ENCODE measurements at regions not wholly inside any gene's neighbourhood (a gene's known extent, or its start where the extent isn't known, plus 50 kb on each side); places are given as distances from the start of the nearest gene placed in this dataset.

DNA sequence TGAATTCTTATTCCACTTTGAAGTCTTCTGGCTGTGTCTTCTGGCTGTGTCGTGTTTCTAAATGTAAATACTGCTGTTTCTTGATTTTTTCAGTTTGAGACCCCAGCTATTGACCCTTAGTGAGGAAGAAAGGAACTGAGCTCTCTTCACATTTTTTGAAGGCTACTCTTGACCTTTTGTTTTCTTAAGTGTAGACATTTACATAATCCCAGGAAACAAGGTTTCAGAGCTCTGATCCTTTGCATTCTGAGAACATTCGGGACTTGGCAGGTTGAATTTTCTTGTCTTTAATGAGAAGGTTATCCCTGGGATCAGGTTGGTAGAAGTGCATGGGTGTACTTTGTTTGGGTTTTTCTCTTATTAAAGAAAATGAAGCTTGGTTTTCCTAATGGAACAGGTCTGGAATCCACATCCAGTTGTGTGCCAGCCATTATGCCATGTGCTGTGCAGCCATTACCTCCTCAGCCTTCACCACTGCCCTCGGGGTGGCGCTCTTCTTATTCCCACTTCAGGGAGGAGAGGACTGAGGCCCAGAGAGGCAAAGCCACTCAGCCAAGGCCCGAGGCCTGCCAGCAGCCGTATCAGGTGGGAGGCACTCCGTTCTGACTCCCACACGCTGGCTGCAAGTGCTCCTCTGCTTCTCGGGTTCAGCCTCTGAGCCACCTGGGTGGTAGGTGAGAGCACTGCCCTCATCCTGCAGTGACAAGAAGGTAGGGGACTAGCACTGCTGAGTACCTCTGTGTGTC is 120.9 kb downstream of the BEGAIN start:
- TF ChIP-seq SP1 (IDR thresholded peaks at IDR 0.05) (no peak), BHLHE40 (IDR thresholded peaks at IDR 0.05; ENCODE audit: borderline replicate concordance) (no peak), FOXM1 (IDR thresholded peaks at IDR 0.05; ENCODE audit: borderline replicate concordance) (no peak), LEF1 (IDR thresholded peaks at IDR 0.05; ENCODE audit: borderline replicate concordance) (no peak), TARDBP (IDR thresholded peaks at IDR 0.05) (no peak), FOXA1 (IDR thresholded peaks at IDR 0.05) (no peak), FOXK2 (IDR thresholded peaks at IDR 0.05) (no peak), ARNT (IDR thresholded peaks at IDR 0.05) (no peak), CTBP1 (IDR thresholded peaks at IDR 0.05; ENCODE audit: borderline replicate concordance) (no peak), HDGF (IDR thresholded peaks at IDR 0.05; ENCODE audit: borderline replicate concordance) (no peak), NFRKB (IDR thresholded peaks at IDR 0.05) (no peak)
- TF ChIP-seq, protein P1, sequence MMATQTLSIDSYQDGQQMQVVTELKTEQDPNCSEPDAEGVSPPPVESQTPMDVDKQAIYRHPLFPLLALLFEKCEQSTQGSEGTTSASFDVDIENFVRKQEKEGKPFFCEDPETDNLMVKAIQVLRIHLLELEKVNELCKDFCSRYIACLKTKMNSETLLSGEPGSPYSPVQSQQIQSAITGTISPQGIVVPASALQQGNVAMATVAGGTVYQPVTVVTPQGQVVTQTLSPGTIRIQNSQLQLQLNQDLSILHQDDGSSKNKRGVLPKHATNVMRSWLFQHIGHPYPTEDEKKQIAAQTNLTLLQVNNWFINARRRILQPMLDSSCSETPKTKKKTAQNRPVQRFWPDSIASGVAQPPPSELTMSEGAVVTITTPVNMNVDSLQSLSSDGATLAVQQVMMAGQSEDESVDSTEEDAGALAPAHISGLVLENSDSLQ (IDR thresholded peaks at IDR 0.05): no peak

Measured in HEK293T (cell line).